SK-N-SH treated with all-trans-retinoic acid at 6 μM for 48 hours (cell line): ENCODE measurements at regions not wholly inside any gene's neighbourhood (a gene's known extent, or its start where the extent isn't known, plus 50 kb on each side); places are given as distances from the start of the nearest gene placed in this dataset.

Experiments used
- ARNTL ChIP-seq: fragments of 450-650 bp; formaldehyde crosslinking; IDR thresholded peaks from 2 replicates; pipeline ENCODE4 v1.5.0; 2020; ENCODE audit warnings: low read depth, mild to moderate bottlenecking, moderate library complexity, borderline replicate concordance
- BACH2 ChIP-seq: fragments of 250-450 bp; sonication (Bioruptor Pico); IDR thresholded peaks from 2 replicates; pipeline ENCODE4 v1.9.0; 2021; ENCODE audit warnings: mild to moderate bottlenecking, borderline replicate concordance
- CSRNP3 ChIP-seq: fragments of 250-450 bp; sonication (Bioruptor Pico); IDR thresholded peaks from 2 replicates; pipeline ENCODE4 v1.5.1; 2021; ENCODE audit warnings: mild to moderate bottlenecking, moderate library complexity
- ESRRG ChIP-seq: fragments of 250-450 bp; sonication (Bioruptor Pico); IDR thresholded peaks from 2 replicates; pipeline ENCODE4 v1.6.1; 2021; ENCODE audit warnings: mild to moderate bottlenecking
- PPARA ChIP-seq: fragments of 250-450 bp; sonication (Bioruptor Pico); IDR thresholded peaks from 2 replicates; pipeline ENCODE4 v1.5.0; 2020; ENCODE audit warnings: mild to moderate bottlenecking, borderline replicate concordance
- TCF4 ChIP-seq: fragments of 250-450 bp; sonication (Bioruptor Pico); IDR thresholded peaks from 2 replicates; pipeline ENCODE4 v1.8.0; 2021; ENCODE audit warnings: mild to moderate bottlenecking, moderate library complexity, borderline replicate concordance
- TOX ChIP-seq: fragments of 250-450 bp; sonication (Bioruptor Pico); IDR thresholded peaks from 2 replicates; pipeline ENCODE4 v1.8.0; 2021; ENCODE audit warnings: mild to moderate bottlenecking, moderate library complexity, borderline replicate concordance

- no peak for TF ChIP-seq BACH2 (CRISPR knock-in tag)
- no peak for TF ChIP-seq ARNTL (CRISPR knock-in tag)
- no peak for TF ChIP-seq CSRNP3 (CRISPR knock-in tag)
- TF ChIP-seq ESRRG (CRISPR knock-in tag): no peak
- no peak for TF ChIP-seq TOX
- TF ChIP-seq PPARA (CRISPR knock-in tag): no peak
- no peak for TF ChIP-seq TCF4
Observed at GRCh38 chr3:147222291-147222690, 184.1 kb downstream of the ZIC4 start.
